ENCODE measurements at regions not wholly inside any gene's neighbourhood (a gene's known extent, or its start where the extent isn't known, plus 50 kb on each side); places are given as distances from the start of the nearest gene placed in this dataset.

DNA sequence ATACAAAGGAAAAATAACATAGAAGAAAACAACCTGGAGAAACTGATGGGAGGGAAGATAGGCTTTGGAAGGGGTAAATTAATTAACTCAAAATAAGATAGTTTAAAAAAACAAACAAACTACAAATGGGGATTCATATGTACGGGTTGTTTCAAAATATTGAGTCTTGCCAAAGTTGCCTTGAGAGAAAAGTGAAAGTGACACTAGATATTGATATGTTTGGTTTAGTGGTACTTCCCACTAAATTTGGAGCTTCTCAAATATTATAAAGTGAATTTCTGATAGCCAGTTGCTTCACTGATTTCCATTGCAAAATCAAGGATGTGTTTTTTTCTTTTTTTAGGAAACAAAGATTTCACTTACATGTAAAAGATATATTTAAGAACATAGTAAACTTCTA lies 149.5 kb upstream of the RUNX1 start:
- H3K27ac ChIP-seq: peak overlapping the region in 1 of 4 donors; percentile 41
- ATAC-seq (no peak), DNase-seq (no peak), FAIRE-seq (no peak)
- H3K4me3 ChIP-seq: no peak overlapping the region
- intact Hi-C loops (cut with DNase I): no loop called here
- H3K27me3 ChIP-seq: no peaks in the 10 kb centered on the region
- TF ChIP-seq, protein P1, sequence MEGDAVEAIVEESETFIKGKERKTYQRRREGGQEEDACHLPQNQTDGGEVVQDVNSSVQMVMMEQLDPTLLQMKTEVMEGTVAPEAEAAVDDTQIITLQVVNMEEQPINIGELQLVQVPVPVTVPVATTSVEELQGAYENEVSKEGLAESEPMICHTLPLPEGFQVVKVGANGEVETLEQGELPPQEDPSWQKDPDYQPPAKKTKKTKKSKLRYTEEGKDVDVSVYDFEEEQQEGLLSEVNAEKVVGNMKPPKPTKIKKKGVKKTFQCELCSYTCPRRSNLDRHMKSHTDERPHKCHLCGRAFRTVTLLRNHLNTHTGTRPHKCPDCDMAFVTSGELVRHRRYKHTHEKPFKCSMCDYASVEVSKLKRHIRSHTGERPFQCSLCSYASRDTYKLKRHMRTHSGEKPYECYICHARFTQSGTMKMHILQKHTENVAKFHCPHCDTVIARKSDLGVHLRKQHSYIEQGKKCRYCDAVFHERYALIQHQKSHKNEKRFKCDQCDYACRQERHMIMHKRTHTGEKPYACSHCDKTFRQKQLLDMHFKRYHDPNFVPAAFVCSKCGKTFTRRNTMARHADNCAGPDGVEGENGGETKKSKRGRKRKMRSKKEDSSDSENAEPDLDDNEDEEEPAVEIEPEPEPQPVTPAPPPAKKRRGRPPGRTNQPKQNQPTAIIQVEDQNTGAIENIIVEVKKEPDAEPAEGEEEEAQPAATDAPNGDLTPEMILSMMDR (IDR thresholded peaks at IDR 0.05): no peak
- 11 to 58% methylated on average over 1 of the region's 1 CpG for WGBS, 2 donors
- H3K36me3 ChIP-seq: no peaks in the 10 kb centered on the region
- H3K4me1 ChIP-seq: no peaks in the 10 kb centered on the region
- H3K9me3 ChIP-seq: no peaks in the 10 kb centered on the region

DNA sequence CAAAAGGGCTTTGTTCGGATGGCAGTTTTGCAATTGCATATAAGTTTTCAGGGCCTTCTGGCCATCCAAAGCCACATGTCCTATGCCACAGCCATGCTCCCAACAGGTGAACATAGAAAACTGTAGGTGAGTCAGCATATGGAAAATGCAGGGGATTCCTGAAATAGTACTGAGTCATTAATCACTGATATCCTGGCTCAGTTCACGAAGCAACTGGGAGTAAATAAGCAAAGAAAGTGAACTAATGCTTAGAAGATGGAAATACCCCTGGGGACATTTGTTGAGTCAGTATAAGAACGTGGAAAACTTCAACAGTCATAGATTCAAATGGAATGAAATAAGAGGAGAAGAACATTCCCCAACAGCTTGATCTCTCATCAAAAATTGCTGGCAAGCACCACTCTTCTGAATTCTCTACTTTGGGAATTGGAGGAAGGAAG lies 148.9 kb upstream of the RUNX1 start:
- 41 to 42% methylated on average over 3 of the region's 3 CpGs for WGBS, 2 donors
- DNase-seq: no peak
- peak; percentile 51 for FAIRE-seq
- intact Hi-C loops (cut with DNase I): no loop called here
- Histone ChIP-seq H3K36me3 (no peaks in the 10 kb centered on the region), H3K27me3 (no peaks in the 10 kb centered on the region), H3K9me3 (no peaks in the 10 kb centered on the region), H3K4me3 (no peak overlapping the region), H3K27ac (peak overlapping the region in 1 of 4 donors; percentile 41), H3K4me1 (no peaks in the 10 kb centered on the region)
- TF ChIP-seq, protein P1 (IDR thresholded peaks at IDR 0.05): no peak
- ATAC-seq: peak in 3 of 4 donors; percentile 36 to 85 (median 76)

DNA sequence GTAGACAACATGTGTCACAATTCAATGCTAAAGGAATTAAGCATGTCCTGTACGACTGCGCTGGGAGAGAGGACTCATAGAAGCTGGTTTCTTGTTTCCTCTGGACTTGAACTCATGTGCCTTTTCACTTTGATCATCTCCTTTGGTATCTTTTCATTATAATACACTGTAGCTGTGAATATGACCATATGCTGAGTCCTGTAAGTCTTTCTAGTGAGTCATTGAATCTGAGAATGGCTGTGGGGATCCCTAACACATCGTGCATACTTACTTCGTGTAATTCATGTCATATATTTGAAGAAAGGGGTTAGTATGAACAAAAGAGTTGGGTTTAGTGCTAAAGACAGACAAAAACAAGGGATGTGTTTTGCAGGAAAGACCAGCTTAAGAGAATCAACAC lies 148.1 kb upstream of the RUNX1 start:
- no peak for ATAC-seq
- Histone ChIP-seq H3K27ac (no peak overlapping the region), H3K36me3 (no peaks in the 10 kb centered on the region), H3K4me3 (no peak overlapping the region), H3K27me3 (no peaks in the 10 kb centered on the region), H3K9me3 (no peaks in the 10 kb centered on the region), H3K4me1 (no peaks in the 10 kb centered on the region)
- no peak for DNase-seq
- FAIRE-seq: no peak
- TF ChIP-seq, protein P1 (IDR thresholded peaks at IDR 0.05): no peak
- WGBS, 2 donors: 88 to 94% methylated on average over 4 of the region's 4 CpGs
- intact Hi-C loops (cut with DNase I): no loop called here

DNA sequence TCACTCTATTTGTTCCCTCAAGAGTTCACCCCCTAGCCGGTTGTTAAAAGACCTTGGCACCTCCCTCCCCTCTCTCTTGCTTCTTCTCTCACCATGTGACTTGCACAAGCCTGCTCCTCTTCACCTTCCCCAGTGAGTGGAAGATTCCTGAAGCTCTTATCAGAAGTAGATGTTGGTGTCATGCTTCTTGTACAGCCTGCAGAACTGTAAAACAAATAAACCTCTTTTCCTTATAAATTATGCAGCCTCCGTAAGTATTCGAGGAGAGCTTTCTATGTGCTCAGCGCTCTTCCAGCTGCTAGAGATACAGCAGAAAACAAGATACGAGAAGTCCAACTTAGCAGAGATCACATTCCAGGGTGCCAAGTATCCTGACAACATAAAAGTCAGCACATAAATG lies 147.0 kb upstream of the RUNX1 start:
- TF ChIP-seq, protein P1 (IDR thresholded peaks at IDR 0.05): no peak
- no peak overlapping the region for H3K4me3 ChIP-seq
- no peaks in the 10 kb centered on the region for H3K9me3 ChIP-seq
- intact Hi-C loops (cut with DNase I): no loop called here
- DNase-seq (no peak), ATAC-seq (no peak), FAIRE-seq (no peak)
- WGBS, 2 donors: 78 to 83% methylated on average over 5 of the region's 5 CpGs
- H3K36me3 ChIP-seq: no peaks in the 10 kb centered on the region
- H3K27me3 ChIP-seq: no peaks in the 10 kb centered on the region
- H3K27ac ChIP-seq: no peak overlapping the region
- no peaks in the 10 kb centered on the region for H3K4me1 ChIP-seq

DNA sequence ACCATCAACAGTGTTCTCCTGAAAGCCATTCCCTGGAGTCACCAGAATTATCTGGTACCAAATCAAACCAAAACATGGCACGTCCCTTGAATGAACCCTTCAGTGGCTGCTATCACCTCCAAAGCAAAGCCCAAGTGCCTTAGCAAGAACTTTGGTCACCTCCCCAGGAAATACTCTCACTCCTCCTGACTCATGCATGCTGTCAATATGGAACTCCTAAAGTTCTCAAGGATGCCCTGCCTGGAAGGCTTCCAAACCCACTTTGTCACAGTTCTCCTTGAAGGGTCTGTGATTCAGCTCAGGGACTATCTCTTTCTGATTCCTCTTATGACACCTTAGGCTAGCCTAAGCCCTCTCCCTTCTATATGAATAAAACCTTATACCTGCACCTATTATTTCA lies 146.1 kb upstream of the RUNX1 start:
- DNase-seq (no peak), ATAC-seq (no peak)
- TF ChIP-seq, protein P1 (IDR thresholded peaks at IDR 0.05): no peak

More for the DNA sequence above, 146.1 kb upstream of the RUNX1 start:
- H3K9me3 ChIP-seq: no peaks in the 10 kb centered on the region
- intact Hi-C loops (cut with DNase I): no loop called here
- no peaks in the 10 kb centered on the region for H3K36me3 ChIP-seq
- no peaks in the 10 kb centered on the region for H3K4me1 ChIP-seq
- no peaks in the 10 kb centered on the region for H3K27me3 ChIP-seq
- no peak for FAIRE-seq
- H3K27ac ChIP-seq: no peak overlapping the region
- WGBS, 2 donors: 64 to 83% methylated on average over 1 of the region's 1 CpG
- H3K4me3 ChIP-seq: no peak overlapping the region

Data from pancreas (tissue), 10 donors.